Suppressor macrophage (primary cell): ENCODE measurements at regions not wholly inside any gene's neighbourhood (a gene's known extent, or its start where the extent isn't known, plus 50 kb on each side); places are given as distances from the start of the nearest gene placed in this dataset.

Source experiments
- DNase-seq, 4 experiments: peaks; one replicate each; pipeline ENCODE4 v3.0.0-alpha.2; 2020 to 2022

- no peak for DNase-seq
Observed at GRCh38 chr15:81573098-81573746, 199.2 kb upstream of the TMC3 start.

DNA sequence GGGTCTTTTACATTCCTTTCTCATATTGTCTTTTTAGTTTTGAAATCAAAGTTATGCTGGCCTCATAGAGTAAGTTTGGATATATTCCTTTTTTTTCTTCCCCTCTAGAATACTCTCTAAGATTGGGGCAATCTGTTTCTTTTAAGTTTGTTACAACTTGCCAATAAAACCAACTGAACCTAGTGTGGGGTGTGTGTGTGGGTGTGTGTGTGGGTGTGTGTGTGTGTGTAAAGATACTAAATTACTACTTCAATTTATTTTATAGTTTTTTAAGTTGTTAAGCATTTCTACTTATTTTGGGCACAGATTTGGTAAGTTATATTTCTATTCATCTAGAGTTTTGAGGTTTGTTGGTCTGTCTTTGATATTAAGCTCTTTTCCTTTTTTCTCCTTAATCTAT, 198.2 kb upstream of the TMC3 start:
- DNase-seq = no peak

- DNase-seq = no peak
Observed at GRCh38 chr15:81569286-81570080, 195.5 kb upstream of the TMC3 start.

- DNase-seq = no peak
Observed at GRCh38 chr15:81567924-81568323, 193.9 kb upstream of the TMC3 start.

DNA sequence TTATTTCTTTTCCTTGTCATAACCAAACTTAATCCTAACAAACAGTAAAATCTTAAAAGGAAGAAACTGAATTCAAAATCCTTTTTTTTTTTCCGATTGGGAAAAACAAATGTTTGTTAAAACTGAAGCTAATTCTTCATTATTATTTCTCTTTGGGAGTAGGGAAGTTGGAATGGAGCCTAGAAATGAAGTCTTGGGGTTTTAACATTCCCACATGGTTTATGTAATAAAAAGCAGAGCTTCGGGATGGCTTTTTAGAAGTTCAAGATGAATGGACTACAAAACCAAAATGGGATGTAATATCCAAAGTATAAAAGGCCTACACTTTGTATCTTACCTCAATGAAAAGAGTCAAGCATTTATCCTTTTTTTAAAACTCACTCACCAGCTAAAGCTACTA, 189.0 kb upstream of the TMC3 start:
- no peak for DNase-seq

GRCh38 chr15:81560405-81560804, 186.4 kb upstream of the TMC3 start:
- DNase-seq = no peak

- no peak for DNase-seq
Observed at GRCh38 chr15:81558056-81558455, 184.0 kb upstream of the TMC3 start.

DNA sequence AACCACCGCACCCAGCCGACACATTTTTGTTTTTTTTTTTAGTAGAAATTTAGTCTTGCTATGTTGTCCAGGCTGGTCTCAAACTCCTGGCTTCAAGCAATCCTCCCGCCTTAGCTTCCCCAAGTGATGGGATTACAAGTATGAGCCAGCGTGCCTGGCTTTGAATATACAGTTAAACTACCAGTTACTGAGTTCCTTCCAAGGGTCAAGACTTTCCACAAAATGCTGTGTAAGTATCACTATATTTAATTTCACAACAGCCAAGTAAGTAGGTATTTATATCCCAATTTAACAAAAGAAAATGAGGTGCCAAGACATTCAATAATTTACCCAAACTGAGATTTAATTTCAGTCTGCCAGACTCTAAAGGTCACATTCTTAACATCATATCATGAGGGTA, 181.3 kb upstream of the TMC3 start:
- no peak for DNase-seq

GRCh38 chr15:81548365-81549130, 174.5 kb upstream of the TMC3 start:
- DNase-seq = no peak

- DNase-seq = no peak
Observed at GRCh38 chr15:81547521-81548132, 173.6 kb upstream of the TMC3 start.

GRCh38 chr15:81544385-81544784, 170.4 kb upstream of the TMC3 start:
- no peak for DNase-seq

GRCh38 chr15:81540909-81541308, 166.9 kb upstream of the TMC3 start:
- DNase-seq = no peak

GRCh38 chr15:81536356-81536755, 162.3 kb upstream of the TMC3 start:
- no peak for DNase-seq

DNA sequence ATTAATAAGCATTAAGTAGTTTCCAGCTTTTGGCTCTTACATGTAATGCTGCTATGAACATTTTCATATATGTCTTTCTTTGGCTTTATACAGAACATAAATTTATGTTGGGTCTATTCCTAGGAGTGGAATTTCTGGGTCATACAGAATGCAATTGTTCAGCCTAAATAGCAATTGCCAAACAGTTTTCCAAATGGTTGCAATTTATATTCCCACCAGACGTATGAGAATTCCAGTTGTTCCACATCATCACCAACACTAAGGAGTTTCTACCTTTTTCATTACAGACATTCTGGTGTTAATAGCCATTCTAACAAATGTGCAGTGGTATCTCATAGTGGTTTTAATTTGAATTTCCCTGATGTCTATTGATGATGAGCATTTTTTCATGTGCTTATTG, 160.1 kb upstream of the TMC3 start:
- no peak for DNase-seq

DNA sequence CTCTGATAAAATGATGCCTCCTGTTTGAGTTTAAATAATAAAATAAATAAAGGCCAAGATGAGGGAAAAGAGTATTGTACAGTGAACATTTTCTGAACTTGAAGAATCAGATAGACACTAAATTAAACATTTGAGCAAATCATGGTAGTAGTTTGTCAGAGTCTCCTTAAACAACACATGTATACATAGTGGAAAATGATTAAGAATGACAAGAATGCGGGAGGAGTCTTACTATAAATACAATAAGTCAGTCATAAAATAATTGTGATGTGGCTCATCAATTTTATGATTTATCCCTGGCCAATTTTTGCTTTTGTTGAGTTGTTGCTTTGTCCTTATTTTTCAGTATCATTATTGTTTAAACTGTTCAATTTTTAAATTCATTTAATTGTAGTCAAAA, 158.0 kb upstream of the TMC3 start:
- DNase-seq = no peak

DNA sequence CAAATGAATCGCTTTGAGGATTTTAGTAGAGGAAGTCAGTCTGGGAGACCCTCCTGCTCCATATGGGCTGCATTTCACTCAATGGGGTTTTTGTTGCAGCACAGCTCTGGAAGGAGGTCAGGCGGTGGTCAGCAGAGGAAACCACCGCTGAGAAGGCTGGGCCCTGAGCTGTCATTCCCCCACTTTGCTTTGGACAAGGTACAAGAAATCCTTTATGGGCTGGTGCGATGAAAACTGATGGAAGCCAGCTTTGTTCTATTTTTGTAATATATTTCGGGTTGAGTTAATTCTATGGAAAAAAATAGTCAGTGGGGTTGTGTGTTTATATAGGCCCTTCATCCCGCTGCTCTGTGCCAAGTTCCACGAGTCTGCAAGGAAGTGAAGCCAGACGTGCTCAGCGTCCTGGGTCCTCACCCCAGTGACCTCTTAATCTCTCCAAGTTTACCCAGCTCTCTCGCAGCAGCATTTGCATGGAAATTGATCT, 157.1 kb upstream of the TMC3 start:
- DNase-seq = no peak

DNA sequence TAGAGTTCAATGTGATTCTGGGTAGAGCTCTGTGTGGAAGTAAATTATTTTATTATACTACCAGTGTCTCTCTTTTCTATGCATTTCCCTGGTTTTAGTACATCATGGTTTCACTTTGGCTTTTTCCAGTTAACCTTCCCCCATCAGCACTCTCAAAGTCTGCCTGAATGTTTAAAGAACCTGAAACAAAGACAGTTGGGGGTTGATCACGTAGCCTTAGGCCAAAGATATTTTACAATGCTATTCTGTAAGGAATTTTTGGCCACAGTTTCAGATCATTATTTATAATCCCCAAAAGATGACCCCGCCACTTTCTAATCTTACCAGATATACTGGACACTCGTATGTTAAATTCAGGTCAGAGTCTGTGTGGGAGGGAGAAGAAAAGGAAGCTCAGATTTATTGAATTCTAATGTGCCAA, 156.3 kb upstream of the TMC3 start:
- no peak for DNase-seq

DNA sequence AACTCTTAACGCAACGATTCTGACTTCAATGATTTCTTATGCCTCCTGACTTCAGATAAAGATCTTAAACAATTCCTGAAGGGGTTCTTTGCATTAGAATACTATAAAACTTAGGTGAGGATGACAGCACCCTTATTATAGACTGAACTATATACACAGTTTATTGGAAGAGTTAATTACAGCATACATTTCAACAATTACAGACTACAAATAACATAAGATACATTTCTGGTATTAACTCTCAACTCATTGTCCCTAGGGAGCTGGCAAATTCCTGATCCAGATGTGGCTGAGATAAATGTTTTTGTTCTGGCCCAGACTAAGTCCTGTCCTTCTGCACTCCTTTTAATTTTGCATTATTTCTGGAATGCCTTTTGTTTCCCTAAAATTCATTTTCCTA, 155.5 kb upstream of the TMC3 start:
- no peak for DNase-seq

DNA sequence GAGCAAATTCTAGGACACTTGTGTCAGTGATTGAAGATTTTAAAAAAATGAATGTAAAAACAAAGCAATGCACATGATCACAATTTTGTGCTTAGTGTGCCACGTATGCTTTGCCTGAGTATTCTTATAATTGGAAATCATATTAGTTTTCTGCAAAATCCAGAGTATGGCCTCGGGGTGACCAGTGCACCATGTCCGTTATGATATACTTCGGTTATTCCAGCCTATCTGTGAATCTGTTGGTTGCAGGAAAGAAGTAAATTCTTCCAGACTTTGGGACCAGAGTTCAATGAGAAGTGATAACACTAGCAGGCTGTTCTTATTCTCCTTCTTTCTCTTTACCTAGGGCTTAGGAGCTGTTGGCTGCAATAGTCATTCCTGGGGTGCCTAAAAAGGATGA, 152.0 kb upstream of the TMC3 start:
- no peak for DNase-seq

DNA sequence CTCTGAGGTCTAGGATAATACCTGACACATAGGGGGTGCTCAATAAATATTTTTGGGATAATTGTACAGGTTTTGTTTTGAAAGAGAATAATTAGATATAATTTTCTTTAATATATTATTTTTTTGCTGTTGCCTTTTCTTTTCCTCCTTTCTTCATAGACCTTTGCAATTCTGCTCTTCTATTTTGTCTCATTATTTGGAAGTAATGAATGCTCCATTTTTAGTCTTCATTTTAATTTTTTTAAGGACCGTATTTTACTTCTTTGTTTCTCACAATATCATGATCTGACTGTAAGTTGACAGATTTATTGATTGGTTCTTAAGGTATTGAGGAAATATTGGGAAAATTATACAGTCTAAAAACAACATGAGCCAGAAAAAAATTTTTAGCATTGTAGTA, 150.5 kb upstream of the TMC3 start:
- no peak for DNase-seq

GRCh38 chr15:81523867-81524266, 149.9 kb upstream of the TMC3 start:
- no peak for DNase-seq

- no peak for DNase-seq
Observed at GRCh38 chr15:81520480-81520879, 146.5 kb upstream of the TMC3 start.

DNA sequence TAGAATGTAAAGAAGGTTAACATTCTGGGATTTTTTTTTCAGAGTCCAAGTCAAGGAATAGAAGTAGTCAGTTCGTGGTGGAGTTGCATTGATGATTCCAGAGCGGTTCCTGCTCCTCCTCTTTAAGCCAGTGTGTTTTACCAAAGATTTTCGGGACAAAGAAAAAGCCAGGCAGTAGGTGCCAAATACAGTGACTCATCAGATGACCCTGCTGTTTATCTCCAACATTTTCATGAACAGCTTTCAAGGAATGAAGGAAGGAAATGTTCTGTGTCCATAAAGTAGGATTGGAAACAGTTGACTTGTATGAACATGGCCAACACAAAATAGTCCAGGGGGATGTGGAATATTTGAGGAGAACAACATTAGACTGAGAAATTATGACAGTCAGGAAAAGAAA, 142.4 kb upstream of the TMC3 start:
- no peak for DNase-seq
